PC-9 (cell line): ENCODE measurements at regions not wholly inside any gene's neighbourhood (a gene's known extent, or its start where the extent isn't known, plus 50 kb on each side); places are given as distances from the start of the nearest gene placed in this dataset.

ENCODE experiments used
- BruUV-seq: library from RNA; stranded (reverse); fragments of 400-500 nt; replicated peaks from 2 replicates; lab custom pipeline; 2021; lab: Mats Ljungman, UMichigan
- CTCF ChIA-PET: fragments of 300-600 bp; sonication (Branson Sonifier 250); formaldehyde crosslinking; loops from one replicate; lab custom pipeline; 2022; ENCODE audit warnings: antibody characterized with exemption; lab: Charles Lee
- POLR2A ChIA-PET: fragments of 300-600 bp; sonication (Branson Sonifier 250); formaldehyde crosslinking; loops from one replicate; lab custom pipeline; 2022; ENCODE audit warnings: antibody characterized with exemption; ENCODE audit not compliant: unreplicated experiment; lab: Charles Lee
- DNase-seq, 2 experiments: peaks; one replicate each; pipeline versions ENCODE4 v3.0.0 to v3.0.0-alpha.2; 2015 to 2022; ENCODE audit warnings: mixed read lengths in 1 of 2
- H2AFZ ChIP-seq: fragments of 200-600 bp; sonication (generic); 2 replicates; pipeline ENCODE4 v1.8.1; 2017; ENCODE audit warnings: antibody characterized with exemption
- H3F3A ChIP-seq: fragments of 200-600 bp; sonication (generic); 2 replicates; pipeline ENCODE4 v1.8.1; 2017; ENCODE audit warnings: antibody characterized with exemption, mild to moderate bottlenecking, low read depth; ENCODE audit not compliant: insufficient read depth
- H3K27ac ChIP-seq: fragments of 200-600 bp; sonication (generic); 2 replicates; pipeline ENCODE4 v1.6.1; 2016; ENCODE audit warnings: mixed run types
- H3K27me3 ChIP-seq: fragments of 200-600 bp; sonication (generic); 2 replicates; pipeline ENCODE4 v1.6.1; 2016; ENCODE audit warnings: low read depth, mixed run types; ENCODE audit not compliant: insufficient read depth
- H3K36me3 ChIP-seq: fragments of 200-600 bp; sonication (generic); 2 replicates; pipeline ENCODE4 v1.6.1; 2016; ENCODE audit warnings: low read depth, mixed run types
- H3K4me1 ChIP-seq: fragments of 200-600 bp; sonication (generic); replicated peaks from 2 replicates; pipeline ENCODE4 v1.6.1; 2016; ENCODE audit warnings: mixed run types; ENCODE audit not compliant: insufficient read depth
- H3K4me2 ChIP-seq: fragments of 200-600 bp; sonication (generic); 2 replicates; pipeline ENCODE4 v1.6.1; 2017; ENCODE audit warnings: mixed run types
- H3K4me3 ChIP-seq: fragments of 200-600 bp; sonication (generic); 2 replicates; pipeline ENCODE4 v1.6.1; 2016; ENCODE audit warnings: mixed run types
- H3K79me2 ChIP-seq: fragments of 200-600 bp; sonication (generic); 2 replicates; pipeline ENCODE4 v1.6.1; 2017; ENCODE audit warnings: low read depth, mixed run types
- H3K9me2 ChIP-seq: fragments of 200-600 bp; sonication (generic); 2 replicates; pipeline ENCODE4 v1.8.1; 2017; ENCODE audit warnings: mild to moderate bottlenecking; ENCODE audit not compliant: insufficient read depth
- H3K9me3 ChIP-seq: fragments of 200-600 bp; sonication (generic); 2 replicates; pipeline ENCODE4 v1.8.1; 2016; ENCODE audit warnings: low read depth; ENCODE audit not compliant: insufficient read depth
- H4K20me1 ChIP-seq: fragments of 200-600 bp; sonication (generic); 2 replicates; pipeline ENCODE4 v1.8.1; 2017; ENCODE audit not compliant: insufficient read depth
- CTCF ChIP-seq: fragments of 200-600 bp; sonication (generic); conservative IDR thresholded peaks from 2 replicates; pipeline ENCODE4 v1.6.1; 2017; ENCODE audit warnings: mixed run types, antibody characterized with exemption, mild to moderate bottlenecking, moderate library complexity
- EZH2 ChIP-seq: fragments of 200-600 bp; sonication (generic); IDR thresholded peaks from 2 replicates; pipeline ENCODE4 v1.8.0; 2017; ENCODE audit warnings: antibody characterized with exemption, low read depth
- intact Hi-C: fragments of 100-400 bp; cut with micrococcal nuclease; formaldehyde crosslinking; loops from one replicate; pipeline ENCODE4 v1.10.0; 2022; ENCODE audit not compliant: unreplicated experiment

- no peaks in the 10 kb centered on the region for H3K9me3 ChIP-seq
- no peaks in the 10 kb centered on the region for H3K9me2 ChIP-seq
- H3K27ac ChIP-seq, result no peak overlapping the region
- TF ChIP-seq EZH2 (no peak), CTCF (no peak)
- DNase-seq, result no peak
- no peak overlapping the region for H3K4me2 ChIP-seq
- CTCF ChIA-PET, result interaction anchor here (0.6 kb wide), 1 partner anchor 295 kb away, joined by 3 read pairs; no protein-coding TSS in a partner anchor
- intact Hi-C loops, result no loop called here
- no peaks in the 10 kb centered on the region for H3K4me1 ChIP-seq
- no peaks in the 10 kb centered on the region for H3K27me3 ChIP-seq
- H3K36me3 ChIP-seq, result no peaks in the 10 kb centered on the region
- H3K79me2 ChIP-seq, result no peaks in the 10 kb centered on the region
- no peaks in the 10 kb centered on the region for H3F3A ChIP-seq
- no peak overlapping the region for H2AFZ ChIP-seq
- H3K4me3 ChIP-seq, result no peak overlapping the region
- POLR2A ChIA-PET, result no interaction called here
- H4K20me1 ChIP-seq, result no peaks in the 10 kb centered on the region
- BruUV-seq, result no TSS peak
Observed at GRCh38 chr6:156269751-156270369, 507.3 kb upstream of the ARID1B start.

GRCh38 chr6:156268849-156269248 lies 508.3 kb upstream of the ARID1B start:
- Histone ChIP-seq H3K36me3 (no peaks in the 10 kb centered on the region), H3K27ac (no peak overlapping the region), H3K9me2 (no peaks in the 10 kb centered on the region; the same call in 1 of the 2 replicates), H2AFZ (no peak overlapping the region), H3K4me3 (no peak overlapping the region), H4K20me1 (no peaks in the 10 kb centered on the region), H3K27me3 (no peaks in the 10 kb centered on the region), H3K79me2 (no peaks in the 10 kb centered on the region), H3K9me3 (no peaks in the 10 kb centered on the region), H3F3A (no peaks in the 10 kb centered on the region), H3K4me1 (no peaks in the 10 kb centered on the region), H3K4me2 (no peak overlapping the region)
- TF ChIP-seq CTCF (no peak), EZH2 (no peak)
- no TSS peak for BruUV-seq
- intact Hi-C loops, result no loop called here
- ChIA-PET CTCF (no interaction called here), POLR2A (no interaction called here)
- no peak for DNase-seq

DNA sequence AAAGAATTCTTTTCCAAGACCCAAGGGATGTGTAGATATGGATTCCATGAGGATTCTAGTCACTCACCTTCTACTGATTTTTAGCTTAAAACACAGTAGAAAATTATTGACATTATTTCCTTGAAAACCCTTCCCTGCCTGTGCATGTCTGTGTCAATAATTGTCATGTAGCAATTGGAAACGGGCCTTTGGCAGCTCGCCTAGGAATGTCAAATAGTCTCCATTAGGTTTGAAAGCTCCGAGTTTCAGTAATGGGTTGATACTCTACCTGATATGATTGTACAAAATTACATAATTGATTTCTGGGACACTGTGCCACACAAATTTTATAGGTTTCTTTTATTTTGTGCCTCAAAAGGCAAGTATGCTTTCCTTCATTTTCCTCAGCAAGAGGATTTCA lies 515.2 kb upstream of the ARID1B start:
- Histone ChIP-seq H3K79me2 (no peaks in the 10 kb centered on the region), H3K4me2 (no peak overlapping the region), H3K4me3 (no peak overlapping the region), H3K9me3 (no peaks in the 10 kb centered on the region), H3F3A (no peaks in the 10 kb centered on the region), H3K27ac (no peak overlapping the region), H2AFZ (no peak overlapping the region), H4K20me1 (no peaks in the 10 kb centered on the region), H3K4me1 (no peaks in the 10 kb centered on the region), H3K27me3 (no peaks in the 10 kb centered on the region), H3K36me3 (no peaks in the 10 kb centered on the region), H3K9me2 (no peaks in the 10 kb centered on the region; the same call in 1 of the 2 replicates)
- POLR2A ChIA-PET, result no interaction called here
- intact Hi-C loops, result no loop called here
- CTCF ChIA-PET, result no interaction called here
- no TSS peak for BruUV-seq
- no peak for DNase-seq
- TF ChIP-seq EZH2 (no peak), CTCF (no peak)
